ENCODE measurements at regions not wholly inside any gene's neighbourhood (a gene's known extent, or its start where the extent isn't known, plus 50 kb on each side); places are given as distances from the start of the nearest gene placed in this dataset.

DNA sequence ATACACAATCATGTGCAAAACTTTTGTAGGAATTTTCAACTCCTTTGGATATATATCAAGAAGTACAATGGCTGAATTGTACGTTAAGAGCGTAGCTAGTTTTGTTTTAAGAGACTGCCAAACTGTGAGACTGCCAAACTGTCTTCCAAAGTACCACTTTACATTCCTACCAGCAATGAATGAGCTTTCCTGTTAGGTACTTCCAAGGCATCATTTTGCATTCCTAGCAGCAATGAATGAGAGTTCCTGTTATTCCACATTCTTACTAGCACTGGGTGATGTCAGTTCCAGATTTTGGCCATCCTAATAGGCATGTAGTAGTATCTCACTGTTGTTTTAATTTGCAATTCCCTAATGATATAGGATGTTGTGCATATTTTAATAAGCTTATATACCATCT, 219.3 kb downstream of the KCNN2 start:
- TF ChIP-seq EZH2 (IDR thresholded peaks at IDR 0.05; ENCODE audit: insufficient read depth, poor library complexity, severe bottlenecking) (no peak), EZH2phosphoT487 (IDR thresholded peaks at IDR 0.05; ENCODE audit: insufficient read depth, low read depth) (no peak)

Measured in GM23248 (cell line).